ENCODE measurements at regions not wholly inside any gene's neighbourhood (a gene's known extent, or its start where the extent isn't known, plus 50 kb on each side); places are given as distances from the start of the nearest gene placed in this dataset.
"Not testable (repeated sequence)": the region's sequence is repeated elsewhere in the genome, so short reads cannot be mapped to it uniquely, and the experiment has no call there.

DNA sequence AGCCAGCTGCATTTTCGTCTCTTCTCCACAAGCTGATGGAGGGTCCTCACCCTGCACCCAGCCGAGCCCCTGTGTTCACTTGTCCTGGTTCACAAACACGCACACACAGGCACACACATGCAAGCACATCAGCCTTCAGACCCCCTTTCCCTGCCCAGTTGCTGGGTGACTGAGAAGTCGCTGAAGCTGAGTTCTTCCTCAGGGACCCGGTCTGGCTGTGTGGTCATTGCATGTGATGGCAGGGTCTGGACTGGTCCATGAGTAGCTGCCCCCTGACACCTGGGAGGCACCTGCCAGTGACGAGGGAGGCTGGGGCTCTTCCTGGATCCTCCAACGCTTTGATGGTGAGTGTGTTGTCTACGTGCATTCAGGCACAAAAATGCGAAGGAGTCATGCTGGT lies 546.1 kb upstream of the SALL3 start:
- DNase-seq = no peak

- DNase-seq = no peak
These were observed 543.5 kb upstream of the SALL3 start for GRCh38 chr18:78436110-78436509.

GRCh38 chr18:78438235-78438634 lies 541.4 kb upstream of the SALL3 start:
- DNase-seq = not testable (repeated sequence)

DNA sequence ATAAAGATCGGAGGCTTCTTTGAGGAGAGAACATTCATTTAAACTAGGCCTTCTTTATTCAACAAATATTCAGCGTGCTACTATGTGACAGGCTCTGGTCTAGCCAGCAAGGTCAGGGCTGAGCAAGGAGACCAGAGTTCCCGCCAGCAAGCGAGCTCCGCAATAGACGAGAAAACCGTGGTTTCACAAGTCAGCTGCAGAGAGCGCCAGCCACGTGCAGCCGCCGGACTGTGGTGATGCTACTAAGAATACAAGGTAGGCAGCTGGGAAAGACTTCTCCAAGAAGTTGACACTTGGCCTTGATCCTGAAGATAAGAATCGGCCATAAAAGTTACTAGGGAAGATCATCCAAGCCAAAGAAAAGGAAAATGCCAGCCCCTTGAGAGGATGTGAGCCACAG lies 533.7 kb upstream of the SALL3 start:
- no peak for DNase-seq

DNA sequence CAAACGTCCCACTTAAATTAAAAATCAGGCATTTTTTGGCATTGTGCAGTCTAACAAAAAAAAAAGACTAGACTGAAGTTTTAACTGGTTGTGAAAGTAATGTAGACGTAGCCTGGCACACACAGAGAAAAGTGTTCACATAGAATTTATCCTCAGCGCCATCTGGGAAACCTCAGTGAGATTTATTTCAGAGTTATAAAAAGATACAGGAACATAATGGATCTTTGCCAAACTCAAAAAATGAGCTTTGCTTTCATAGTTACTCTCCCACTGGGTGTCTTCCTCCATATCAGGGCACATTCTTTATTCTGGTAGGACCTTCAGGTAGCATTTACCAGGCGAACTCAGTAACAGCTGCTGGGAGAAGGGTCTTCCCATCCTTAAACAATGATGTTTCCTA lies 532.4 kb upstream of the SALL3 start:
- DNase-seq = no peak

DNA sequence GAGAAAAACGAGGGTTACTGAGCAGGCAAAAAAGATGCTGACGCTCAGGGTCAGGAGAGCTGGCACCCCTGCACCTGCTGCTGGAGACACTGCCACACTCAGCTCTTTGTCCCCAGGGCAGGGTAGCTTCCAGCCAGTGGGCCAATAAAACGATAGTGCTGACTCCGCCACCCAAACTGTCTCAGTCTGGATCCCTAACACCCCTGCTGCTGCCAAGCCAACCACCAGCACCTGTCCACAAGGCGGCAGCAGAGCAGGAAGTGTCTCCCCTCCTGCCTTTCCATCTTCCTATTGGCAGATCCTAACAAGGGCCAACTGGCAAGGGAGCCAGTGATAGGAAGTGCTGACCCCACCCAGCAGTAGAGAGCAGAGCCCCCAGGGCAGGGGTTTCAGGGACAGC lies 531.5 kb upstream of the SALL3 start:
- no peak for DNase-seq

- DNase-seq = no peak
These were observed 531.0 kb upstream of the SALL3 start for GRCh38 chr18:78448591-78448990.

- DNase-seq = no peak
These were observed 525.4 kb upstream of the SALL3 start for GRCh38 chr18:78454221-78454620.

- DNase-seq = no peak
These were observed 524.2 kb upstream of the SALL3 start for GRCh38 chr18:78455386-78455785.

DNA sequence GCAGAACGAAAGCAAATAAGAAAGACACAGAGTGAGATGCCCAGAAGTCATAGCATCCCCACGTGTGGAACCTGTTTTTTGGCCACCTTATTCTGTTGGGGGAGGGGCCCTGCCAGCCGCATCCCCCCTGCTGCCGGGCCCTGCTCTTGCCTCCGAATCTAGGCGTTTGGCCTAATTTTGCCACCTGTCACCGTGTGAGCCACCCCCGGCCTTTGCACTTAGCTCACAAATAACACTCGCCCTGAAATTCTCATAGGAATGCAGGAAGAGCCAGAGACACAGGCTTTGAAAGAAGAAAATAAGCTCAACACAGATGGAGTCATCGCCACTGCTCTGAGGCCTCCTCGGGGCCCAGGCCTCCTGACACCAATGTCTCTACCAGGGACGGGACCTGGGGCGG lies 522.6 kb upstream of the SALL3 start:
- DNase-seq = no peak

- DNase-seq = no peak
These were observed 521.9 kb upstream of the SALL3 start for GRCh38 chr18:78457731-78458130.

DNA sequence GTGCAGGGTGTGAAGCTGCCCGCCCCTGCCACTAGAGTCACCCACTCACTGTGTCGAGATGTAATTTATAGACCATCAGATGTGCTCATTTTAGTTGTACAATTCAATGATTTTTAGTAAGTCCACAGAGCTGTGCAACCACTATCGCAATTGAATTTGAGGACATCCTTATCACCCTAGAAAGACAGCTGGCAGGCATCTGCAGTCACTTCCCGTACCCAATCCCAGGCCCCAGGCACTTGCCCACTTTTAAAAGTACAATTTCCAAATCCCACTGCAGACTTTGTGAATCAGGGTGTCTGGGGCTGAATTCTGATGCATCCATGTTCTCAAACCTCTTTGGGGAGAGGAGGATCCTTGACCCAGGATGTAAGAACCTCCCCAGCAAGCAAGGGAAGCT lies 521.3 kb upstream of the SALL3 start:
- DNase-seq = no peak

GRCh38 chr18:78459668-78460067 lies 520.0 kb upstream of the SALL3 start:
- no peak for DNase-seq

- no peak for DNase-seq
These were observed 519.1 kb upstream of the SALL3 start for GRCh38 chr18:78460558-78460957.

GRCh38 chr18:78473563-78473962 lies 506.1 kb upstream of the SALL3 start:
- no peak for DNase-seq

DNA sequence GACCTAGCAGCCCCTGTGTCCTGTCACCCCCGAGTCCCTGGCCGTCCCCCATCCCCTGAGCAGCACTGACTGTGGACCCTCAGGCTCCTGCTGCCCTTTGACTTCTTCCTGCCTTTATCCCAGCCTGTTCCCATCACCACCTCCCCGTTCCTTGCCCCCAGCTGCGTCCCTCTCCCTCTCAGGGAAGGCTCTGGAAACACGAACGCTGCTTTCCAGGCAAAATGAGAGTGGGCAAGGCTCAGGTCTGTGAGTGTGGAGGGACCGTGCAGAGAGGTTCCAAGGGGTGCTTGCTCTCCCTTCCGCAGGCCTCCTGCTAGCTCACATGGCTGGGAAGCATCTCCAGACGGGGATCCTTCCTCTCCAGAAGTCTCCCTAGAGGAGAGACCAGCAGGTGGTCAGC lies 501.8 kb upstream of the SALL3 start:
- no peak for DNase-seq

GRCh38 chr18:78479443-78479842 lies 500.2 kb upstream of the SALL3 start:
- DNase-seq = no peak

- DNase-seq = no peak
These were observed 499.2 kb upstream of the SALL3 start for GRCh38 chr18:78480262-78481054.

- no peak for DNase-seq
These were observed 497.2 kb upstream of the SALL3 start for GRCh38 chr18:78482378-78482777.

GRCh38 chr18:78487649-78488048 lies 492.0 kb upstream of the SALL3 start:
- DNase-seq = no peak

DNA sequence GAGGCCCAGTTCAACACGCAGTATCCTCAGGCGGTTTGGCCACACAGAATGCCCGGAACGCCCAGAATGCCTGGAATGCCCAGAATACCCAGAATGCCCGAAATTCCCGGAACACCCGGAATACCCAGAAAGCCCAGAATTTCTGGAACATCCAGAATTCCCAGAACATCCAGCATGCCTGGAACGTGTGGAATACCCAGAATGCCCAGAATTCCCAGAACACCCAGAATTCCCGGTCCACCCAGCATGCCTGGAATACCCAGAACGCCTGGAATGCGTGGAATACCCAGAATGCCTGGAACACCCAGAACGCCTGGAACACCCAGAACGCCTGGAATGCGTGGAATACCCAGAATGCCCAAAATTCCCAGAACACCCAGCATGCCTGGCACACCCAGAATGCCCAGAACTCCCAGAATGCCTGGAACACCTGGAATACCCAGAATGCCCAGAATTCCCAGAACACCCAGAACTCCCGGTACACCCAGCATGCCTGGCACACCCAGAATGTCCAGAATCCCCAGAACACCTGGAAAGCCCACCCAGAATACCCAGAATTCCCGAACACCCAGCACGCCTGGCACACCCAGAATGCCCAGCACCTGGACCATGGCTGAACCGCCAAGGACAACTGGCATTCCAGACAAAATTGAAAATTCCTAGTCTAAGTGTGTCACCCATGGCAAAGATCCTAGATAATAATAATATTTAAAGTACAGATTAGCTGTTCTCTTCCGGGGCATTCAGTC lies 487.4 kb upstream of the SALL3 start:
- no peak for DNase-seq

GRCh38 chr18:78492813-78493371 lies 486.7 kb upstream of the SALL3 start:
- no peak for DNase-seq

DNA sequence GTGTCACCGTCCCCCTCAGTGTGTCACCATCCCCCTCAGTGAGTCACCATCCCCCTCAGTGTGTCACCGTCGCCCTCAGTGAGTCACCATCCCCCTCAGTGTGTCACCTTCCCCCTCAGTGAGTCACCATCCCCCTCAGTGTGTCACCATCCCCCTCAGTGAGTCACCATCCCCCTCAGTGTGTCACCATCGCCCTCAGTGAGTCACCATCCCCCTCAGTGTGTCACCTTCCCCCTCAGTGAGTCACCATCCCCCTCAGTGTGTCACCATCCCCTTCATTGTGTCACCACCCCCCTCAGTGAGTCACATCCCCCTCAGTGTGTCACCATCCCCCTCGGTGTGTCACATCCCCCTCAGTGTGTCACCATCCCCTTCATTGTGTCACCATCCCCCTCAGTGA lies 486.1 kb upstream of the SALL3 start:
- DNase-seq = not testable (repeated sequence)
